ENCODE measurements at regions not wholly inside any gene's neighbourhood (a gene's known extent, or its start where the extent isn't known, plus 50 kb on each side); places are given as distances from the start of the nearest gene placed in this dataset.
"Not testable (repeated sequence)": the region's sequence is repeated elsewhere in the genome, so short reads cannot be mapped to it uniquely, and the experiment has no call there.

DNA sequence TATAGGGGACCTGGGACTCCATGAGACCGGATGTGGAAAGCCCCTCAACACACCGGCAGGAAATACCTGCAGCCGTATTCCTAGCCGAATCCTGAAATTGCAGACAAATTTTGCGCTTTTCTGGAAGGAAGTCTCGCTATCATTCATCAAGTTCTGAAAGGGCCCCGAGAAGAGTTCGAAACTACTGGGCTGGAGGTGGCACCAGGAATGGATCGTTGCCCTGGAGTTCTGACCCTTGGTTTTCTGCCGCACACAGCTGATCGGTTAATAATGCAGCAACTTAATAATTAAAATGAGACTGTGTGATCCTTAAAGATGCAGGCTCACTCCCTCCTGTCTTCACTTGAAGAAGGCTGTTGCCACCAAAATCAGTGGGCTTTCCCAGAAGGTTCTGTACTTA is 55.7 kb upstream of the MRTFB start:
- no peaks in the 10 kb centered on the region for H3K9me3 ChIP-seq
- peaks cover 19% of the 10 kb centered on the region for H3K4me1 ChIP-seq (ENCODE audit: insufficient read depth)
- intact Hi-C loops (cut with DNase I) = no loop called here
- H3K36me3 ChIP-seq = no peaks in the 10 kb centered on the region
- no peak for DNase-seq
- H3K27me3 ChIP-seq = no peaks in the 10 kb centered on the region
- no peak overlapping the region for H3K4me3 ChIP-seq
- TF ChIP-seq EP300 (IDR thresholded peaks at IDR 0.05) = no peak
- TF ChIP-seq CTCF (IDR thresholded peaks at IDR 0.05) = no peak
- TF ChIP-seq POLR2A (IDR thresholded peaks at IDR 0.05) = no peak
- no peak overlapping the region for H3K27ac ChIP-seq
- WGBS, 3 donors = 65 to 77% (median 69%) methylated on average over 11 of the region's 11 CpGs

GRCh38 chr16:14015948-14016347 is 55.2 kb upstream of the MRTFB start:
- DNase-seq = no peak
- Histone ChIP-seq H3K27ac (no peak overlapping the region), H3K36me3 (no peaks in the 10 kb centered on the region), H3K4me3 (no peak overlapping the region), H3K9me3 (no peaks in the 10 kb centered on the region), H3K27me3 (no peaks in the 10 kb centered on the region), H3K4me1 (ENCODE audit: insufficient read depth) (peaks cover 19% of the 10 kb centered on the region)
- 28 to 31% (median 29%) methylated on average over 2 of the region's 2 CpGs for WGBS, 3 donors
- intact Hi-C loops (cut with DNase I) = no loop called here
- TF ChIP-seq POLR2A (IDR thresholded peaks at IDR 0.05) (no peak), CTCF (IDR thresholded peaks at IDR 0.05) (no peak), EP300 (IDR thresholded peaks at IDR 0.05) (no peak)

DNA sequence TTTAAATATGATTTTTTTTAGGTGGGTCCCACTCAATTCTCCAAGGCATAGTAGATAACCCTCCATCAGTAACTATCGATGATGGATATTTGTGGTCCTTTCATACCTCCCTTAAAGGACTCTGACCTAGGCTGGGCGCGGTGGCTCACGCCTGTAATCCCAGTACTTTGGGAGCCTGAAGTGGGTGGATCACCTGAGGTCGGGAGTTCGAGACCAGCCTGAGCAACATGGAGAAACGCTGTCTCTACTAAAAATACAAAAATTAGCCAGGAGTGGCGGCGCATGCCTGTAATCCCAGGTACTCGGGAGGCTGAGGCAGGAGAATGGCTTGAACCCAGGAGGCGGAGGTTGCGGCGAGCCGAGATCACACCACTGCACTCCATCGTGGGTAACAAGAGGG is 54.8 kb upstream of the MRTFB start:
- H3K9me3 ChIP-seq; intact Hi-C loops (cut with DNase I); H3K27ac ChIP-seq; H3K4me3 ChIP-seq; H3K27me3 ChIP-seq; DNase-seq; H3K36me3 ChIP-seq: not testable (repeated sequence)
- peaks cover 19% of the 10 kb centered on the region for H3K4me1 ChIP-seq (ENCODE audit: insufficient read depth)
- 88 to 90% (median 90%) methylated on average over 15 of the region's 15 CpGs for WGBS, 3 donors

- Histone ChIP-seq H3K27me3 (no peaks in the 10 kb centered on the region), H3K4me3 (no peak overlapping the region), H3K27ac (no peak overlapping the region), H3K9me3 (no peaks in the 10 kb centered on the region), H3K36me3 (no peaks in the 10 kb centered on the region), H3K4me1 (ENCODE audit: insufficient read depth) (peaks cover 11% of the 10 kb centered on the region)
- TF ChIP-seq EP300 (IDR thresholded peaks at IDR 0.05) = no peak
- 70 to 74% (median 74%) methylated on average over 2 of the region's 2 CpGs for WGBS, 3 donors
- intact Hi-C loops (cut with DNase I) = no loop called here
- DNase-seq = no peak
Measured at GRCh38 chr16:14017886-14018285, 53.2 kb upstream of the MRTFB start.

DNA sequence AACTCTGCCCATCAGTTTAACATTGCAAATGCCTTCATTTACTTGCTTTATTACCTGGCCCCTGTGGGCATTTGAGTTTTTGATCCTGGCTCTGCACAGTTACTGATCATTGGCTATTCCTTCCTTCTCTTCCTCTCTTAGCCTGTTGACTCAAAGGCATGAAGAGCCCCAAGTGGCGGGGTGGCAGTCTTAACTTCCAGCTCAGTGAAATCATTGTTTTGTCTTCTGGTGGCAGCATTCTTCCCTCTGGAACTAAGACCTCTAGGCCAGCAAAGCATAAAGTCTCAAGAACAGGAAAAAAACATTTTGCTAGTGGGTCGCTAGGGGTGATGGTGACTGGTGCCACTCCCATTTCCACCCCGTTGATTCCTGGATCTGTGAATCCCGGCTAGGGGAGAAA is 52.3 kb upstream of the MRTFB start:
- intact Hi-C loops (cut with DNase I) = no loop called here
- H3K4me1 ChIP-seq (ENCODE audit: insufficient read depth) = peaks cover 3% of the 10 kb centered on the region
- TF ChIP-seq POLR2A (IDR thresholded peaks at IDR 0.05) (no peak), EP300 (IDR thresholded peaks at IDR 0.05) (no peak)
- no peaks in the 10 kb centered on the region for H3K9me3 ChIP-seq
- H3K27me3 ChIP-seq = no peaks in the 10 kb centered on the region
- DNase-seq = no peak
- H3K4me3 ChIP-seq = no peak overlapping the region
- no peak overlapping the region for H3K27ac ChIP-seq
- 66 to 84% (median 74%) methylated on average over 4 of the region's 4 CpGs for WGBS, 3 donors
- H3K36me3 ChIP-seq = no peaks in the 10 kb centered on the region

DNA sequence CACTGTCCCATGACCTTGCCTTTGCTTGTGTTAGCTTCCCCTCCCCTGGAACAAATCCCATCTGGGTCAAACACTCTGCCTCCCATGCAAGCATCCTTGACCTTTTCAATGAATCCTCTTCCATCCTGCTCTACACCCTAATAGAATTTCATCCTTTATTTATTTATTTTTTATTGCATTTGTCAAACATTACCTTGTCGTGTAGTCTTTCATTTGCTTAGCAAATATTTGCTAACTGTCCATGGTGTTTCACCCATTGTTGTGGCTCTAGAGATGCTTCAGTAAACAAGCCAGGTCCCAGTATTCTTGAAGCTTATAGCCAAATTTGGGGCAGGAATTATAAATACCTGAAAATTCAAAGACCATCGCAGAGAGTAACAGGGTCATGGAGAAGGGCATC is 51.0 kb upstream of the MRTFB start:
- H3K4me3 ChIP-seq = no peak overlapping the region
- H3K9me3 ChIP-seq = no peaks in the 10 kb centered on the region
- no peak overlapping the region for H3K27ac ChIP-seq
- peaks cover 3% of the 10 kb centered on the region for H3K4me1 ChIP-seq (ENCODE audit: insufficient read depth)
- no peak for DNase-seq
- H3K36me3 ChIP-seq = no peaks in the 10 kb centered on the region
- TF ChIP-seq POLR2A (IDR thresholded peaks at IDR 0.05) = no peak
- TF ChIP-seq CTCF (IDR thresholded peaks at IDR 0.05) = no peak
- TF ChIP-seq EP300 (IDR thresholded peaks at IDR 0.05) = no peak
- no peaks in the 10 kb centered on the region for H3K27me3 ChIP-seq
- intact Hi-C loops (cut with DNase I) = no loop called here
- 78 to 84% (median 80%) methylated on average over 2 of the region's 2 CpGs for WGBS, 3 donors
